Glutamatergic neuron (in vitro differentiated cells): ENCODE measurements at regions not wholly inside any gene's neighbourhood (a gene's known extent, or its start where the extent isn't known, plus 50 kb on each side); places are given as distances from the start of the nearest gene placed in this dataset.

Source experiments
- DNase-seq: peaks from one replicate; pipeline ENCODE4 v3.0.0; 2022
- H3K27ac Mint-ChIP-seq: one replicate; pipeline ENCODE4 v1.8.0; 2020; ENCODE audit warnings: mild to moderate bottlenecking, mixed read lengths, inconsistent platforms; ENCODE audit not compliant: unreplicated experiment
- H3K27me3 Mint-ChIP-seq: one replicate; pipeline ENCODE4 v1.8.0; 2020; ENCODE audit warnings: mild to moderate bottlenecking, moderate library complexity, mixed read lengths, inconsistent platforms; ENCODE audit not compliant: unreplicated experiment
- H3K36me3 Mint-ChIP-seq: one replicate; pipeline ENCODE4 v1.8.0; 2020; ENCODE audit warnings: mild to moderate bottlenecking, mixed read lengths, inconsistent platforms; ENCODE audit not compliant: unreplicated experiment
- H3K4me1 Mint-ChIP-seq: one replicate; pipeline ENCODE4 v1.8.0; 2020; ENCODE audit warnings: mild to moderate bottlenecking, low read depth, mixed read lengths, inconsistent platforms; ENCODE audit not compliant: unreplicated experiment
- H3K4me3 Mint-ChIP-seq: one replicate; pipeline ENCODE4 v1.8.0; 2020; ENCODE audit warnings: mild to moderate bottlenecking, mixed read lengths, inconsistent platforms; ENCODE audit not compliant: unreplicated experiment
- H3K9me3 Mint-ChIP-seq: one replicate; pipeline ENCODE4 v1.8.0; 2020; ENCODE audit warnings: mild to moderate bottlenecking, moderate library complexity, mixed read lengths, inconsistent platforms; ENCODE audit not compliant: unreplicated experiment
- TF ChIP-seq, protein P1 (sequence below): fragments of 200-600 bp; sonication (generic); IDR thresholded peaks from one replicate; pipeline ENCODE4 v1.5.0; 2021; ENCODE audit not compliant: partially characterized antibody, unreplicated experiment

DNA sequence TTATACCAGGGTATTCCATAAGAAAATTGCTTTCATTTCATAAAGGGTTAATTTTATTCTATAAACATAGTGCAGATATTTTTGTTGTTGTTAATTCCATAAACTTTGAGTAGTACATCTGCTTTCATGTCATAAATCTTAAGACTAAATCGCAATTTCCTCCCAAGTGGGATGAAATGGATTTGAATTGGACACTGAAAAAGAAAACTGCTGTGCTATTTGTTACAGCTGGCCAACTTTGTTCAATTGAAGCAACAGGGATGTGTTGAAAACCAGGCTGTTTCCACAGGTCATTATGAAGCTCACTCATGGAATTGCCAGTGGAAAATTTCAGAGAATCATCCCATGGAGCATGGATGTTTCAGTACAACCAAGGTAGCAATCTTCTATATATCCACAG is 252.5 kb upstream of the RGS18 start:
- Mint-ChIP-seq H3K4me3 (no peak overlapping the region), H3K27ac (no peak overlapping the region), H3K9me3 (peaks cover 1% of the 10 kb centered on the region), H3K4me1 (peaks cover 6% of the 10 kb centered on the region), H3K36me3 (no peaks in the 10 kb centered on the region), H3K27me3 (no peaks in the 10 kb centered on the region)
- TF ChIP-seq, protein P1, sequence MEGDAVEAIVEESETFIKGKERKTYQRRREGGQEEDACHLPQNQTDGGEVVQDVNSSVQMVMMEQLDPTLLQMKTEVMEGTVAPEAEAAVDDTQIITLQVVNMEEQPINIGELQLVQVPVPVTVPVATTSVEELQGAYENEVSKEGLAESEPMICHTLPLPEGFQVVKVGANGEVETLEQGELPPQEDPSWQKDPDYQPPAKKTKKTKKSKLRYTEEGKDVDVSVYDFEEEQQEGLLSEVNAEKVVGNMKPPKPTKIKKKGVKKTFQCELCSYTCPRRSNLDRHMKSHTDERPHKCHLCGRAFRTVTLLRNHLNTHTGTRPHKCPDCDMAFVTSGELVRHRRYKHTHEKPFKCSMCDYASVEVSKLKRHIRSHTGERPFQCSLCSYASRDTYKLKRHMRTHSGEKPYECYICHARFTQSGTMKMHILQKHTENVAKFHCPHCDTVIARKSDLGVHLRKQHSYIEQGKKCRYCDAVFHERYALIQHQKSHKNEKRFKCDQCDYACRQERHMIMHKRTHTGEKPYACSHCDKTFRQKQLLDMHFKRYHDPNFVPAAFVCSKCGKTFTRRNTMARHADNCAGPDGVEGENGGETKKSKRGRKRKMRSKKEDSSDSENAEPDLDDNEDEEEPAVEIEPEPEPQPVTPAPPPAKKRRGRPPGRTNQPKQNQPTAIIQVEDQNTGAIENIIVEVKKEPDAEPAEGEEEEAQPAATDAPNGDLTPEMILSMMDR: no peak
- no peak for DNase-seq

DNA sequence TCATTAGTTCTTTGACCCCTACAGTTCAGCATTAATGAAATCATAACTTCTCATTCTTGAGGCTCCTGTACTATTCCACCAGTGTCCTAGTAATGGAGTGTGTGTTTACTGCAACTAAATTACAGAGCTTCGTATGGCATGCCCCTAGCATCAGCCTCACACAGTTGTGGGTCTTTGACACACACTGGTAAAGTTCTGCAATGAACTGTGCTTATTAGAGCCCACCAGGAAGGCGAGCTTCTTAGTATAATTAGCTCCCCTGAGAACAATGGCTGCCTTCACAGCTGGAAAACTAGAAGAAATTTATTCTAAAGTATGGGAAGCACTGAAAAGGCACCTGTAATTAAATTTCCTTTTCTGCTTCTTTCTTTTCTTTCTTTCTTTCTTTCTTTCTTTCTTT is 251.1 kb upstream of the RGS18 start:
- Mint-ChIP-seq H3K27me3 (no peaks in the 10 kb centered on the region), H3K4me3 (no peak overlapping the region), H3K27ac (no peak overlapping the region), H3K9me3 (peaks cover 1% of the 10 kb centered on the region), H3K36me3 (no peaks in the 10 kb centered on the region), H3K4me1 (peaks cover 6% of the 10 kb centered on the region)
- no peak for DNase-seq
- TF ChIP-seq, protein P1: no peak

DNA sequence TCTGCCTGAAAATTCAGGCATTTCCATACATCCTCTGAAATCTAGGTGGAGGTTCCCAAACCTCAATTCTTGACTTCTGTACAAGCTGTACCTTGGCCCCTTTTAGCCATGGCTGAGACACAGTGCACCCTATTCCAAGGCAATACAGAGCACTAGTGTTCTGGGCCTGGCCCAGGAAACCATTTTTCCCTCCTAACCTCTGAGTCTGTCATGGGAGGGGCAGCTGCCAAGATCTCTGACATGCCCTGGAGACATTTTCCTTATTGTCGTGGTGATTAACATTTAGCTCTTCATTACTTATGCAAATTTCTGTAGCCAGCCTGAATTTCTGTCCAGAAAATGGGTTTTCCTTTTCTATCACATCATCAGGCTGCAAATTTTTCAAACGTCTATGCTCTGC is 248.0 kb upstream of the RGS18 start:
- H3K9me3 Mint-ChIP-seq: peaks cover 1% of the 10 kb centered on the region
- no peak overlapping the region for H3K27ac Mint-ChIP-seq
- no peaks in the 10 kb centered on the region for H3K36me3 Mint-ChIP-seq
- TF ChIP-seq, protein P1: no peak
- H3K4me1 Mint-ChIP-seq: peaks cover 6% of the 10 kb centered on the region
- no peaks in the 10 kb centered on the region for H3K27me3 Mint-ChIP-seq
- no peak overlapping the region for H3K4me3 Mint-ChIP-seq
- no peak for DNase-seq

DNA sequence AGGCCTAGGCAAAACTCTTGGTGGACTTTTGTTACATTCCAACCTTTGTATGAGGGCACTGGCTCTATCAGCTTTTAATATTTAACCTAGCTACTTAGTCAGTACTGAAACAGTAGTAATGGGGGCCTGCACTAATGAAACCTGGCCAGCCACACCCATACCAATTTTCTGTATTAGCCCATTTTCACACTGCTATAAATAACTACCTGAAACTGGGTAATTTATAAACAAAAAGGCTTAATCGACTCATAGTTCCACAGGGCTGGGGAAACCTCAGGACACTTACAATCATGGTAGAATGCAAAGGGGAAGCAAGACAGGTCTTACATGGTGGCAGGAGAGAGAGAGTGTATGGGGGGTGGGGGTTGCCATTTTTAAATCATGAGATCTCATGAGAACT is 245.7 kb upstream of the RGS18 start:
- no peak overlapping the region for H3K27ac Mint-ChIP-seq
- H3K36me3 Mint-ChIP-seq: no peaks in the 10 kb centered on the region
- no peak overlapping the region for H3K4me3 Mint-ChIP-seq
- DNase-seq: no peak
- H3K27me3 Mint-ChIP-seq: no peaks in the 10 kb centered on the region
- peaks cover 2% of the 10 kb centered on the region for H3K4me1 Mint-ChIP-seq
- H3K9me3 Mint-ChIP-seq: peaks cover 1% of the 10 kb centered on the region
- TF ChIP-seq, protein P1: no peak

DNA sequence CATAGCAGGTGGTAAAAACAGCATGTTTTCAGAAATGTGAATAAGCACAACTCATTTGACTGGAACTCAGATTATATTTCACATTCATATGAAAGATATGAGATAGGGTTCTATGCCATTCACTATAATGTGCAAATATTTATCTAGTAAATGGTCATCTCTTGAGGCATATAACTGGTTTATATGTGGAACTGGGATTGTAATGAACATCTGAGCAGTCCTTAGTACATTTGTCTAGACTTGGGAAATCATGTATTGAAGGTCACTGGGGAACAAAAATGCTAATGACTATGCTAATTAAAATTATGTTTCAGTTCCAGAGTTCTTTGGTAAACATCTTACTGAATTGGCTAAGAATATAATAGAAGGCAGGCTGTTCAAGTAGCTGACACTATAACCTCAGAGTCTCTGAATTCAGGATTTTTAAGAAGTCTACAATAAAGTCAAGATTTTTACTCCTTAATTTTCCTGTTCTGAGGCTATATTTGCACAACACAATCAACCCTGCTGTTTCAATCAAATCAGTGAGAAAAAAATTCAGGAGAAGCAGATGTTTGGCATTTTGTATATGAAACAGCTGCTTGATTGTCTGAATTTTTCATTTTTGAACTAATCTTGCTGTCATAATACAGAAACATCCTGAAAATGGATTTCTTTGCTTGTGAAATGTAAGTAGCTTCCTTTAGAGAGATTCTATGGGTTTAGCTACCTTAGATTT is 244.8 kb upstream of the RGS18 start:
- TF ChIP-seq, protein P1: no peak
- H3K36me3 Mint-ChIP-seq: no peaks in the 10 kb centered on the region
- peaks cover 2% of the 10 kb centered on the region for H3K4me1 Mint-ChIP-seq
- no peak overlapping the region for H3K4me3 Mint-ChIP-seq
- peaks cover 1% of the 10 kb centered on the region for H3K9me3 Mint-ChIP-seq
- H3K27ac Mint-ChIP-seq: no peak overlapping the region
- DNase-seq: no peak
- no peaks in the 10 kb centered on the region for H3K27me3 Mint-ChIP-seq
